HEK293T (cell line): ENCODE measurements at regions not wholly inside any gene's neighbourhood (a gene's known extent, or its start where the extent isn't known, plus 50 kb on each side); places are given as distances from the start of the nearest gene placed in this dataset.

Experiments
- BHLHE40 ChIP-seq: fragments of 450-650 bp; IDR thresholded peaks from 2 replicates; pipeline ENCODE4 v1.6.1; 2016; ENCODE audit warnings: mild to moderate bottlenecking, moderate library complexity, borderline replicate concordance
- FOXA1 ChIP-seq: fragments of 450-650 bp; IDR thresholded peaks from 2 replicates; pipeline ENCODE4 v1.6.1; 2016; ENCODE audit warnings: mild to moderate bottlenecking
- FOXK2 ChIP-seq: fragments of 450-650 bp; IDR thresholded peaks from 2 replicates; pipeline ENCODE4 v1.6.1; 2016; ENCODE audit warnings: mild to moderate bottlenecking
- HDGF ChIP-seq: fragments of 450-650 bp; IDR thresholded peaks from 2 replicates; pipeline ENCODE4 v1.6.1; 2017; ENCODE audit warnings: antibody characterized with exemption, borderline replicate concordance
- PKNOX1 ChIP-seq: fragments of 450-650 bp; IDR thresholded peaks from 2 replicates; pipeline ENCODE4 v1.6.1; 2016
- SP1 ChIP-seq: fragments of 450-650 bp; IDR thresholded peaks from 2 replicates; pipeline ENCODE4 v1.6.1; 2017
- SUZ12 ChIP-seq: fragments of 450-650 bp; IDR thresholded peaks from 2 replicates; pipeline ENCODE4 v1.6.1; 2016; ENCODE audit warnings: mild to moderate bottlenecking

DNA sequence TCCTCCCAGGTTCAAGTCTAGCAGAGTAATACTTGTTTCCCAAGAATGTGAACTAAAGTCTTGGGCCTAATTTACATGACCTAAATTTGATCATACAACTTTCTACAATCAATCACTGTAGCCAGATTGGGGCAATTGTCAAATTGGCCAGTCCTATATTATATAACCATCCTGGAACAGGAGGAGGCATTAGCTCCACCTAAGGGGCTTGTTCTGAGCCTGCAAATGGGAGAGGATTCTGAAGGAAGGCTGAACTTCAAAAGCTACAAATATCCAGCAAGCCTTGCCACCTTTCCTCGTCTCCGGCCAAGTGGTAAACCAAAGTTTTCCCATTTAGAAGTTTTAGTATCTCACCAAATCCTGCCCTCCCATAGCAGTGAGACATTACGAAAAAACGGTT lies 1289.6 kb upstream of the TENM3 start:
- TF ChIP-seq SUZ12 (no peak), FOXK2 (no peak), FOXA1 (no peak), HDGF (no peak), BHLHE40 (no peak), PKNOX1 (no peak), SP1 (no peak)
